ENCODE measurements at regions not wholly inside any gene's neighbourhood (a gene's known extent, or its start where the extent isn't known, plus 50 kb on each side); places are given as distances from the start of the nearest gene placed in this dataset.

DNA sequence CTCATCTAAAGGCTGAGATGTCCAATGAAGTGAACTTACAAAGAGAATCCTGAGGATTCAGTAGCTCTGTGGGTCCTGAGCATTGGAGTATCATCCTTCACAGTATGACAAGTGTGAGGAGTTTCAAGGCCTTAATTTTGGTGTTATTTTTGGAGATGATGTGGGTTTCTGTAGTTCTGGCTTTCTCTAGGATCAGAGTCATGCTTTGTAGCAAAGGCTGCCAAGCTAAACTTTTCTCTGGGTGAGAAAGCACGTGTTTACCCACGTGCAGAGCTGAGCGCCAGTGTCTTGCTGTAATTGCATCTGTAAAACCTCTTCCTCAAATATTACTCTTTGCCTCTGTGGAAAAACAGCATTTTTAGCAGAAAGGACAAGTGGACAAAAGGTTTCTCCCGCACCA is 387.8 kb upstream of the LYPLAL1 start:
- TF ChIP-seq CTCF (IDR thresholded peaks at IDR 0.05 in 8 of 11, conservative IDR thresholded peaks at IDR 0.05 in 3 of 11) (no peak), POLR2AphosphoS5 (IDR thresholded peaks at IDR 0.05) (no peak), POLR2A (IDR thresholded peaks at IDR 0.05) (no peak)
- Histone ChIP-seq H3K4me3 (no peak overlapping the region), H3K27me3 (replicated peaks in 1 of 7) (no peaks in the 10 kb centered on the region), H3K27ac (no peak overlapping the region), H3K36me3 (no peaks in the 10 kb centered on the region), H3K9me3 (peaks cover 0 to 12% (median 0%) of the 10 kb centered on the region in 8 donors), H3K4me1 (no peaks in the 10 kb centered on the region)
- no peak for DNase-seq
- intact Hi-C loops (cut with DNase I; ENCODE audit: low total_unique reads) = no loop called here
- WGBS, 5 donors = 44 to 66% (median 61%) methylated on average over 4 of the region's 4 CpGs

- intact Hi-C loops (cut with DNase I; ENCODE audit: low total_unique reads) = no loop called here
- no peak for DNase-seq
- no peak overlapping the region for H3K4me3 ChIP-seq
- H3K9me3 ChIP-seq = peaks cover 0 to 12% (median 0%) of the 10 kb centered on the region in 8 donors
- no peak for TF ChIP-seq POLR2A (IDR thresholded peaks at IDR 0.05)
- TF ChIP-seq CTCF (IDR thresholded peaks at IDR 0.05 in 8 of 11, conservative IDR thresholded peaks at IDR 0.05 in 3 of 11) = no peak
- TF ChIP-seq POLR2AphosphoS5 (IDR thresholded peaks at IDR 0.05) = no peak
- H3K27me3 ChIP-seq (replicated peaks in 1 of 7) = no peaks in the 10 kb centered on the region
- H3K36me3 ChIP-seq = no peaks in the 10 kb centered on the region
- WGBS, 5 donors = 67 to 75% (median 69%) methylated on average over 6 of the region's 6 CpGs
- no peak overlapping the region for H3K27ac ChIP-seq
- no peaks in the 10 kb centered on the region for H3K4me1 ChIP-seq
Measured at GRCh38 chr1:218787826-218788225, 385.9 kb upstream of the LYPLAL1 start.

GRCh38 chr1:218796773-218797172 is 376.9 kb upstream of the LYPLAL1 start:
- Histone ChIP-seq H3K4me1 (no peaks in the 10 kb centered on the region), H3K36me3 (no peaks in the 10 kb centered on the region), H3K9me3 (no peaks in the 10 kb centered on the region), H3K27me3 (replicated peaks in 1 of 7) (no peaks in the 10 kb centered on the region), H3K27ac (no peak overlapping the region), H3K4me3 (no peak overlapping the region)
- intact Hi-C loops (cut with DNase I; ENCODE audit: low total_unique reads) = no loop called here
- TF ChIP-seq POLR2AphosphoS5 (IDR thresholded peaks at IDR 0.05) (no peak), POLR2A (IDR thresholded peaks at IDR 0.05) (no peak), CTCF (IDR thresholded peaks at IDR 0.05 in 8 of 11, conservative IDR thresholded peaks at IDR 0.05 in 3 of 11) (no peak)
- DNase-seq = no peak
- WGBS, 5 donors = 74 to 97% (median 91%) methylated on average over 3 of the region's 3 CpGs

DNA sequence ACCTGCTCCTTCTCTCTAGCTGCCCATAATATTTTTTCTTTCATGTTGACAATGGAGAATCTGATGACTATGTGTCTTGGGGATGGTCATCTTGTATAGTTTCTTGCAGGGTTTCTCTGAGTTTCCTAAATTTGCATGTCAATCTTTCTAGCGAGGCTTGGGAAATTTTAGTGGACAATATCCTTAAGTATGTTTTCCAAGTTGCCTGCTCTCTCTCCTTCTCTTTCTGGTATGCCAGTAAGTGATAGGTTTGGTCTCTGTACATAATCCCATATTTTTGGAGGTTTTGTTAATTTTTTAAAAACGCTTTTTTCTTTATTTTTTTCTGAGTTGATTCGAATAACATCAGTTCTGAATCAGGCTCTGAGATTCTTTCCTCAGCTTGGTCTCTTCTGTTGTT is 370.9 kb upstream of the LYPLAL1 start:
- DNase-seq = no peak
- TF ChIP-seq POLR2AphosphoS5 (IDR thresholded peaks at IDR 0.05) = no peak
- TF ChIP-seq POLR2A (IDR thresholded peaks at IDR 0.05) = no peak
- TF ChIP-seq CTCF (IDR thresholded peaks at IDR 0.05 in 8 of 11, conservative IDR thresholded peaks at IDR 0.05 in 3 of 11) = no peak

More for the DNA sequence above, 370.9 kb upstream of the LYPLAL1 start:
- Histone ChIP-seq H3K4me1 (no peaks in the 10 kb centered on the region), H3K27me3 (replicated peaks in 1 of 7) (no peaks in the 10 kb centered on the region), H3K4me3 (no peak overlapping the region), H3K9me3 (peaks cover 0 to 10% (median 0%) of the 10 kb centered on the region in 8 donors), H3K36me3 (no peaks in the 10 kb centered on the region), H3K27ac (no peak overlapping the region)
- WGBS, 5 donors = 72 to 82% (median 76%) methylated on average over 3 of the region's 3 CpGs
- intact Hi-C loops (cut with DNase I; ENCODE audit: low total_unique reads) = no loop called here
